ENCODE measurements at regions not wholly inside any gene's neighbourhood (a gene's known extent, or its start where the extent isn't known, plus 50 kb on each side); places are given as distances from the start of the nearest gene placed in this dataset.
"Not testable (repeated sequence)": the region's sequence is repeated elsewhere in the genome, so short reads cannot be mapped to it uniquely, and the experiment has no call there.

DNA sequence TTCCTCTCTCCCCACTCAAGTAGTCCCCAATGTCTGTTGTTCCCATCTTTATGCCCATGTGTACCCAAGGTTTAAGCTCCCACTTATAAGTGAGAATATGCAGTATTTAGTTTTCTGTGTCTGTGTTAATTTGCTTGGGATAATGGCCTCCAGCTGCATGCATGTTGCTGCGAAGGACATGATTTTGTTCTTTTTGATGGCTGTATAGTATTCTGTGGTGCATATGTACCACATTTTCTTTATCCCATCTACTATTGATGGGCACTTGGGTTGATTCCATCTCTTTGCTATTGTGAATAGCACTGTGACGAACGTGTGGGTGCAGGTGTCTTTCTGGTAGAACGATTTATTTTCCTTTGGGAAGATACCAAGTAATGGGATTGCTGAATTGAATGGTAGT is 170.2 kb upstream of the AUTS2 start:
- no peak overlapping the region for H3K4me3 ChIP-seq (ENCODE audit: low read length)
- Mint-ChIP-seq H3K36me3 (no peaks in the 10 kb centered on the region), H3K4me3 (no peak overlapping the region), H3K4me1 (no peaks in the 10 kb centered on the region), H3K27me3 (peaks cover 8 to 13% of the 10 kb centered on the region in 2 donors), H3K27ac (no peak overlapping the region), H3K9me3 (peaks cover 0 to 9% (median 2%) of the 10 kb centered on the region in 5 donors)
- ChIA-PET POLR2A (no interaction called here), CTCF (no interaction called here)
- no peak overlapping the region for H3K27ac ChIP-seq (ENCODE audit: low read depth, low read length)
- no peaks in the 10 kb centered on the region for H3K36me3 ChIP-seq (ENCODE audit: insufficient read depth, low read length)
- H3K4me1 ChIP-seq (ENCODE audit: insufficient read depth, low read length): no peaks in the 10 kb centered on the region
- H3K9me3 ChIP-seq (ENCODE audit: low read length): no peaks in the 10 kb centered on the region
- H3K27me3 ChIP-seq (ENCODE audit: insufficient read depth, low read length, poor library complexity, severe bottlenecking): no peaks in the 10 kb centered on the region
- no peak for DNase-seq

- Mint-ChIP-seq H3K4me3 (no peak overlapping the region), H3K27ac (no peak overlapping the region), H3K36me3 (no peaks in the 10 kb centered on the region), H3K9me3 (peaks cover 0 to 9% (median 3%) of the 10 kb centered on the region in 5 donors), H3K27me3 (peaks cover 10 to 13% of the 10 kb centered on the region in 2 donors), H3K4me1 (peaks cover 0 to 3% (median 0%) of the 10 kb centered on the region in 3 donors)
- Histone ChIP-seq H3K4me1 (ENCODE audit: insufficient read depth, low read length) (no peaks in the 10 kb centered on the region), H3K4me3 (ENCODE audit: low read length) (no peak overlapping the region), H3K27me3 (ENCODE audit: insufficient read depth, low read length, poor library complexity, severe bottlenecking) (no peaks in the 10 kb centered on the region), H3K36me3 (ENCODE audit: insufficient read depth, low read length) (no peaks in the 10 kb centered on the region), H3K9me3 (ENCODE audit: low read length) (no peaks in the 10 kb centered on the region), H3K27ac (ENCODE audit: low read depth, low read length) (no peak overlapping the region)
- ChIA-PET POLR2A (no interaction called here), CTCF (no interaction called here)
- DNase-seq: no peak
Measured at GRCh38 chr7:69429911-69430383, 168.3 kb upstream of the AUTS2 start.

- no peak overlapping the region for H3K4me3 Mint-ChIP-seq
- DNase-seq: no peak
- Histone ChIP-seq H3K36me3 (ENCODE audit: insufficient read depth, low read length) (no peaks in the 10 kb centered on the region), H3K27me3 (ENCODE audit: insufficient read depth, low read length, poor library complexity, severe bottlenecking) (no peaks in the 10 kb centered on the region), H3K27ac (ENCODE audit: low read depth, low read length) (no peak overlapping the region), H3K9me3 (ENCODE audit: low read length) (no peaks in the 10 kb centered on the region), H3K4me3 (ENCODE audit: low read length) (no peak overlapping the region), H3K4me1 (ENCODE audit: insufficient read depth, low read length) (no peaks in the 10 kb centered on the region)
- CTCF ChIA-PET: no interaction called here
- H3K27me3 Mint-ChIP-seq: peaks cover 10 to 13% of the 10 kb centered on the region in 2 donors
- no peaks in the 10 kb centered on the region for H3K36me3 Mint-ChIP-seq
- H3K27ac Mint-ChIP-seq: no peak overlapping the region
- H3K4me1 Mint-ChIP-seq: peaks cover 0 to 3% (median 0%) of the 10 kb centered on the region in 3 donors
- POLR2A ChIA-PET: no interaction called here
- peaks cover 0 to 9% (median 2%) of the 10 kb centered on the region in 5 donors for H3K9me3 Mint-ChIP-seq
Measured at GRCh38 chr7:69430384-69431021, 167.8 kb upstream of the AUTS2 start.

- Histone ChIP-seq H3K36me3 (ENCODE audit: insufficient read depth, low read length) (no peaks in the 10 kb centered on the region), H3K27me3 (ENCODE audit: insufficient read depth, low read length, poor library complexity, severe bottlenecking) (no peaks in the 10 kb centered on the region), H3K27ac (ENCODE audit: low read depth, low read length) (no peak overlapping the region), H3K4me1 (ENCODE audit: insufficient read depth, low read length) (no peaks in the 10 kb centered on the region), H3K4me3 (ENCODE audit: low read length) (no peak overlapping the region), H3K9me3 (ENCODE audit: low read length) (no peaks in the 10 kb centered on the region)
- POLR2A ChIA-PET: no interaction called here
- Mint-ChIP-seq H3K4me3 (peak overlapping the region in 1 of 7 donors; percentile 9), H3K27me3 (peaks cover 10 to 13% of the 10 kb centered on the region in 2 donors), H3K27ac (no peak overlapping the region), H3K9me3 (peaks cover 0 to 9% (median 2%) of the 10 kb centered on the region in 5 donors), H3K36me3 (no peaks in the 10 kb centered on the region), H3K4me1 (peaks cover 0 to 3% (median 0%) of the 10 kb centered on the region in 3 donors)
- CTCF ChIA-PET: no interaction called here
- no peak for DNase-seq
Measured at GRCh38 chr7:69431626-69432025, 166.6 kb upstream of the AUTS2 start.

DNA sequence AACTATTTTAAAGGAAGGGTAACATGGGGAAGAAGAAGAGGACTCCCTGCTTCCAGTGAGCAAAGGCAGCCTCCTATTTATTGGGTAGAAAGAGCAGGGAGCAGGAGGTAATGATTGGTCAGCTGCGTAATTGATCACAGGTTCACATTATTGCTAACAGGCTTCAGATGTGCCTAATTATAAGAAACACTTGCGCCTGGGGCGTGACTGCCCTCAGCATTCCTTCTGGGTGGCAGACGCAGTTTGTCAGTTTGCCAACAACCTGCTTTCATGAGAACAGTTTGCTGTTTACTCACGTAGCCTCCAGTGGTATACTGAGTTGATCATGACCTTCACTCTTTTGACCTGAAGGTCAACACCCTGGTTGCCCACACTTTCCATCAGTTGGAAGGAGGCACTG is 166.0 kb upstream of the AUTS2 start:
- POLR2A ChIA-PET; H3K36me3 Mint-ChIP-seq; H3K9me3 ChIP-seq (ENCODE audit: low read length); CTCF ChIA-PET; H3K4me3 ChIP-seq (ENCODE audit: low read length); H3K27ac ChIP-seq (ENCODE audit: low read depth, low read length); DNase-seq; H3K4me3 Mint-ChIP-seq; H3K27ac Mint-ChIP-seq; H3K36me3 ChIP-seq (ENCODE audit: insufficient read depth, low read length); H3K4me1 Mint-ChIP-seq; H3K4me1 ChIP-seq (ENCODE audit: insufficient read depth, low read length); H3K27me3 ChIP-seq (ENCODE audit: insufficient read depth, low read length, poor library complexity, severe bottlenecking); H3K9me3 Mint-ChIP-seq: not testable (repeated sequence)
- peaks cover 9 to 13% of the 10 kb centered on the region in 2 donors for H3K27me3 Mint-ChIP-seq

- H3K4me3 Mint-ChIP-seq: no peak overlapping the region
- H3K36me3 ChIP-seq (ENCODE audit: insufficient read depth, low read length): no peaks in the 10 kb centered on the region
- peaks cover 0 to 9% (median 2%) of the 10 kb centered on the region in 5 donors for H3K9me3 Mint-ChIP-seq
- no peak for DNase-seq
- ChIA-PET CTCF (no interaction called here), POLR2A (no interaction called here)
- no peak overlapping the region for H3K4me3 ChIP-seq (ENCODE audit: low read length)
- no peaks in the 10 kb centered on the region for H3K4me1 ChIP-seq (ENCODE audit: insufficient read depth, low read length)
- peaks cover 0 to 3% (median 0%) of the 10 kb centered on the region in 3 donors for H3K4me1 Mint-ChIP-seq
- H3K27ac Mint-ChIP-seq: no peak overlapping the region
- no peaks in the 10 kb centered on the region for H3K36me3 Mint-ChIP-seq
- H3K9me3 ChIP-seq (ENCODE audit: low read length): no peaks in the 10 kb centered on the region
- no peaks in the 10 kb centered on the region for H3K27me3 ChIP-seq (ENCODE audit: insufficient read depth, low read length, poor library complexity, severe bottlenecking)
- peaks cover 9 to 13% of the 10 kb centered on the region in 2 donors for H3K27me3 Mint-ChIP-seq
- no peak overlapping the region for H3K27ac ChIP-seq (ENCODE audit: low read depth, low read length)
Measured at GRCh38 chr7:69433081-69433480, 165.2 kb upstream of the AUTS2 start.

- Mint-ChIP-seq H3K27me3 (peaks cover 7 to 13% of the 10 kb centered on the region in 2 donors), H3K9me3 (peaks cover 0 to 7% (median 2%) of the 10 kb centered on the region in 5 donors), H3K4me3 (no peak overlapping the region), H3K4me1 (peaks cover 0 to 3% (median 0%) of the 10 kb centered on the region in 3 donors), H3K36me3 (no peaks in the 10 kb centered on the region), H3K27ac (peak overlapping the region in 1 of 8 donors; percentile 20)
- H3K36me3 ChIP-seq (ENCODE audit: insufficient read depth, low read length): no peaks in the 10 kb centered on the region
- no peak for DNase-seq
- CTCF ChIA-PET: no interaction called here
- H3K9me3 ChIP-seq (ENCODE audit: low read length): no peaks in the 10 kb centered on the region
- H3K27me3 ChIP-seq (ENCODE audit: insufficient read depth, low read length, poor library complexity, severe bottlenecking): no peaks in the 10 kb centered on the region
- POLR2A ChIA-PET: no interaction called here
- no peaks in the 10 kb centered on the region for H3K4me1 ChIP-seq (ENCODE audit: insufficient read depth, low read length)
- no peak overlapping the region for H3K4me3 ChIP-seq (ENCODE audit: low read length)
- H3K27ac ChIP-seq (ENCODE audit: low read depth, low read length): no peak overlapping the region
Measured at GRCh38 chr7:69434398-69434815, 163.9 kb upstream of the AUTS2 start.

GRCh38 chr7:69435711-69436110 is 162.6 kb upstream of the AUTS2 start:
- no peak overlapping the region for H3K27ac ChIP-seq (ENCODE audit: low read depth, low read length)
- no peaks in the 10 kb centered on the region for H3K36me3 ChIP-seq (ENCODE audit: insufficient read depth, low read length)
- H3K9me3 ChIP-seq (ENCODE audit: low read length): no peaks in the 10 kb centered on the region
- no peak for DNase-seq
- H3K9me3 Mint-ChIP-seq: peaks cover 0 to 11% (median 5%) of the 10 kb centered on the region in 5 donors
- peak overlapping the region in 1 of 8 donors; percentile 84 for H3K27ac Mint-ChIP-seq
- H3K4me1 ChIP-seq (ENCODE audit: insufficient read depth, low read length): no peaks in the 10 kb centered on the region
- peaks cover 0 to 3% (median 3%) of the 10 kb centered on the region in 3 donors for H3K4me1 Mint-ChIP-seq
- CTCF ChIA-PET: no interaction called here
- no peak overlapping the region for H3K4me3 Mint-ChIP-seq
- H3K4me3 ChIP-seq (ENCODE audit: low read length): no peak overlapping the region
- H3K27me3 Mint-ChIP-seq: peaks cover 3 to 7% of the 10 kb centered on the region in 2 donors
- H3K27me3 ChIP-seq (ENCODE audit: insufficient read depth, low read length, poor library complexity, severe bottlenecking): no peaks in the 10 kb centered on the region
- H3K36me3 Mint-ChIP-seq: no peaks in the 10 kb centered on the region
- POLR2A ChIA-PET: no interaction called here
